H9 (cell line): ENCODE measurements at regions not wholly inside any gene's neighbourhood (a gene's known extent, or its start where the extent isn't known, plus 50 kb on each side); places are given as distances from the start of the nearest gene placed in this dataset.

ENCODE experiments used
- DNase-seq: peaks from one replicate; pipeline ENCODE4 v3.0.0-alpha.2; 2017
- H2AFZ ChIP-seq: one replicate; pipeline ENCODE4 v1.6.1; 2013; ENCODE audit warnings: mild to moderate bottlenecking, low read length, control low read depth, moderate library complexity
- H2AK5ac ChIP-seq: 2 replicates; pipeline ENCODE4 v1.6.1; 2013; ENCODE audit warnings: low read length, control low read depth, mixed read lengths; ENCODE audit not compliant: insufficient read length
- H2BK120ac ChIP-seq: one replicate; pipeline ENCODE4 v1.6.1; 2013; ENCODE audit warnings: low read depth, mild to moderate bottlenecking, low read length, control low read depth, inconsistent platforms; ENCODE audit not compliant: poor library complexity, severe bottlenecking
- H2BK12ac ChIP-seq: 2 replicates; pipeline ENCODE4 v1.6.1; 2013; ENCODE audit warnings: low read length, control low read depth, mixed read lengths, low read depth; ENCODE audit not compliant: insufficient read length
- H2BK15ac ChIP-seq: 2 replicates; pipeline ENCODE4 v1.6.1; 2013; ENCODE audit warnings: low read depth, low read length, control low read depth
- H2BK20ac ChIP-seq: one replicate; pipeline ENCODE4 v1.6.1; 2013; ENCODE audit warnings: low read depth, mild to moderate bottlenecking, low read length, control low read depth, inconsistent platforms; ENCODE audit not compliant: poor library complexity, severe bottlenecking
- H2BK5ac ChIP-seq: 2 replicates; pipeline ENCODE4 v1.6.1; 2013; ENCODE audit warnings: low read length, control low read depth, mixed read lengths; ENCODE audit not compliant: insufficient read length
- H3K14ac ChIP-seq: 2 replicates; pipeline ENCODE4 v1.6.1; 2013; ENCODE audit warnings: low read length, control low read depth; ENCODE audit not compliant: insufficient read depth
- H3K18ac ChIP-seq: 2 replicates; pipeline ENCODE4 v1.6.1; 2013; ENCODE audit warnings: low read depth, mild to moderate bottlenecking, mixed read lengths, low read length, control low read depth; ENCODE audit not compliant: insufficient read length
- H3K23ac ChIP-seq: 2 replicates; pipeline ENCODE4 v1.6.1; 2013; ENCODE audit warnings: low read length, control low read depth, mixed read lengths, low read depth; ENCODE audit not compliant: insufficient read length
- H3K23me2 ChIP-seq: 2 replicates; pipeline ENCODE4 v1.6.1; 2013; ENCODE audit warnings: low read depth, mild to moderate bottlenecking, mixed read lengths, low read length, control low read depth; ENCODE audit not compliant: insufficient read length, poor library complexity, severe bottlenecking
- H3K27ac ChIP-seq: 2 replicates; pipeline ENCODE4 v1.5.1; 2013; ENCODE audit warnings: low read length, control low read depth, mixed read lengths, low read depth; ENCODE audit not compliant: insufficient read length
- H3K27me3 ChIP-seq: 2 replicates; pipeline ENCODE4 v1.6.1; 2013; ENCODE audit warnings: low read length, control low read depth, inconsistent platforms; ENCODE audit not compliant: insufficient read depth
- H3K4ac ChIP-seq: 2 replicates; pipeline ENCODE4 v1.6.1; 2013; ENCODE audit warnings: low read depth, mild to moderate bottlenecking, control low read depth, inconsistent platforms, low read length, moderate library complexity
- H3K4me1 ChIP-seq: 2 replicates; pipeline ENCODE4 v1.6.1; 2013; ENCODE audit warnings: low read length, control low read depth, inconsistent platforms; ENCODE audit not compliant: insufficient read depth
- H3K4me2 ChIP-seq: 2 replicates; pipeline ENCODE4 v1.6.1; 2013; ENCODE audit warnings: low read length, control low read depth, mixed read lengths; ENCODE audit not compliant: insufficient read length, insufficient read depth
- H3K56ac ChIP-seq: 2 replicates; pipeline ENCODE4 v1.6.1; 2013; ENCODE audit warnings: low read depth, mild to moderate bottlenecking, mixed read lengths, low read length, control low read depth; ENCODE audit not compliant: insufficient read length
- H3K79me1 ChIP-seq: 2 replicates; pipeline ENCODE4 v1.6.1; 2013; ENCODE audit warnings: low read depth, mild to moderate bottlenecking, moderate library complexity, low read length, control low read depth, inconsistent platforms; ENCODE audit not compliant: insufficient read depth, poor library complexity, severe bottlenecking
- H3K79me2 ChIP-seq: 2 replicates; pipeline ENCODE4 v1.6.1; 2013; ENCODE audit warnings: low read length, control low read depth, inconsistent platforms; ENCODE audit not compliant: insufficient read depth
- H3K9ac ChIP-seq: 2 replicates; pipeline ENCODE4 v1.6.1; 2013; ENCODE audit warnings: low read length, control low read depth, mixed read lengths; ENCODE audit not compliant: insufficient read length; ENCODE audit errors: extremely low read depth
- H3K9me3 ChIP-seq: one replicate; pipeline ENCODE4 v1.6.1; 2013; ENCODE audit warnings: low read depth, low read length, inconsistent platforms; ENCODE audit not compliant: control insufficient read depth
- H3T11ph ChIP-seq: one replicate; pipeline ENCODE4 v1.6.1; 2013; ENCODE audit warnings: mild to moderate bottlenecking, low read length, control low read depth, inconsistent platforms
- H4K20me1 ChIP-seq: one replicate; pipeline ENCODE4 v1.6.1; 2013; ENCODE audit not compliant: control insufficient read depth, insufficient read length, insufficient read depth
- H4K5ac ChIP-seq: 2 replicates; pipeline ENCODE4 v1.6.1; 2013; ENCODE audit warnings: low read depth, mild to moderate bottlenecking, mixed read lengths, low read length, control low read depth; ENCODE audit not compliant: insufficient read length
- H4K8ac ChIP-seq: replicated peaks from 2 replicates; pipeline ENCODE4 v1.6.1; 2013; ENCODE audit warnings: low read length, control low read depth, mixed read lengths, low read depth; ENCODE audit not compliant: insufficient read length
- H4K91ac ChIP-seq: 2 replicates; pipeline ENCODE4 v1.6.1; 2013; ENCODE audit warnings: low read depth, mild to moderate bottlenecking, moderate library complexity, mixed read lengths, low read length, control low read depth; ENCODE audit not compliant: insufficient read length
- H3K27ac Mint-ChIP-seq, 3 experiments: 2 replicates in 2 of 3; 3 replicates in 1 of 3; pipeline ENCODE4 v1.8.0; 2020 to 2021; ENCODE audit warnings: mixed read lengths in 3 of 3, mild to moderate bottlenecking in 1 of 3, moderate library complexity in 1 of 3
- H3K27me3 Mint-ChIP-seq: 2 replicates; pipeline ENCODE4 v1.8.0; 2021; ENCODE audit warnings: low read depth, mild to moderate bottlenecking, moderate library complexity, mixed read lengths
- H3K36me3 Mint-ChIP-seq, 3 experiments: 2 replicates in 2 of 3; 3 replicates in 1 of 3; pipeline ENCODE4 v1.8.0; 2020 to 2021; ENCODE audit warnings: low read depth in 3 of 3, mixed read lengths in 3 of 3; ENCODE audit not compliant: insufficient read depth in 1 of 3
- H3K4me1 Mint-ChIP-seq, 2 experiments: 2 replicates each; pipeline ENCODE4 v1.8.0; 2020; ENCODE audit warnings: mixed read lengths in 2 of 2
- H3K4me3 Mint-ChIP-seq, 2 experiments: 2 replicates in 1 of 2; 3 replicates in 1 of 2; pipeline ENCODE4 v1.8.0; 2020 to 2021; ENCODE audit warnings: mild to moderate bottlenecking in 2 of 2, mixed read lengths in 2 of 2, moderate library complexity in 1 of 2
- H3K9me3 Mint-ChIP-seq, 2 experiments: 2 replicates in 1 of 2; 3 replicates in 1 of 2; pipeline ENCODE4 v1.8.0; 2020; ENCODE audit warnings: mild to moderate bottlenecking in 2 of 2, mixed read lengths in 2 of 2, moderate library complexity in 1 of 2
- TF ChIP-seq, protein P1 (sequence below): fragments of 200-600 bp; sonication (generic); conservative IDR thresholded peaks from 3 replicates; pipeline ENCODE4 v1.8.0; 2021; ENCODE audit warnings: antibody characterized with exemption, mild to moderate bottlenecking

DNA sequence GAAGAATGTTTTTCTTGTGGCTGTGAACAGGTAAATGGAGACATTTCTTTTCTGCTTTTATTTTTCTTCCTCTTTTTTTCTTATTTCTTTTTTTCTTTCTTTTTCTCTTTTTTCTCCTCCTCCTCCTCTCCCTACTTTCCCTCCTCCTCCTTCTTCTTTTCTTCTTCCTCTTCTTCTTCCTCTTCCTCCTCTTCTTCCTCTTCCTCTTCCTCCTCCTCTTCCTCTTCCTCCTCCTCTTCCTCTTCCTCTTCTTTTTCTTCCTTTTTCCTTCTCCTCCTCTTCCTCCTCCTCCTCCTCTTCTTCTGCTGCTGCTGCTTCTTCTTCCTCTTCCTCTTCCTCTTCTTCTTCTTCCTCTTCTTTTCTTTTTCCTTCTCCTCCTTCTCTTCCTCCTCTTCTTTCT is 65.3 kb upstream of the NTRK2 start:
- Histone ChIP-seq H3K56ac (no peak overlapping the region), H4K8ac (no peak overlapping the region), H2AFZ (no peak overlapping the region), H3K4me1 (no peaks in the 10 kb centered on the region), H3K23me2 (no peaks in the 10 kb centered on the region), H3T11ph (no peak overlapping the region), H2BK20ac (no peak overlapping the region), H3K9ac (no peak overlapping the region), H3K18ac (no peak overlapping the region), H4K5ac (no peak overlapping the region), H2AK5ac (no peak overlapping the region), H3K79me1 (no peaks in the 10 kb centered on the region), H3K23ac (no peak overlapping the region), H2BK12ac (no peak overlapping the region), H4K91ac (no peak overlapping the region), H3K27ac (no peak overlapping the region), H4K20me1 (no peaks in the 10 kb centered on the region), H3K27me3 (no peaks in the 10 kb centered on the region), H2BK120ac (no peak overlapping the region), H3K4me2 (no peak overlapping the region), H3K4ac (no peak overlapping the region), H3K14ac (no peak overlapping the region), H3K79me2 (no peaks in the 10 kb centered on the region), H2BK15ac (no peak overlapping the region), H2BK5ac (no peak overlapping the region), H3K9me3 (no peaks in the 10 kb centered on the region)
- H3K4me3 Mint-ChIP-seq: no peak overlapping the region
- no peaks in the 10 kb centered on the region for H3K4me1 Mint-ChIP-seq
- DNase-seq: no peak
- H3K36me3 Mint-ChIP-seq: 0 out of 7 replicates have a peak, but pooled peaks cover 0 to 3% (median 0%) of the 10 kb centered on the region in 3 experiments
- H3K27me3 Mint-ChIP-seq: peaks cover 2% of the 10 kb centered on the region
- TF ChIP-seq, protein P1, sequence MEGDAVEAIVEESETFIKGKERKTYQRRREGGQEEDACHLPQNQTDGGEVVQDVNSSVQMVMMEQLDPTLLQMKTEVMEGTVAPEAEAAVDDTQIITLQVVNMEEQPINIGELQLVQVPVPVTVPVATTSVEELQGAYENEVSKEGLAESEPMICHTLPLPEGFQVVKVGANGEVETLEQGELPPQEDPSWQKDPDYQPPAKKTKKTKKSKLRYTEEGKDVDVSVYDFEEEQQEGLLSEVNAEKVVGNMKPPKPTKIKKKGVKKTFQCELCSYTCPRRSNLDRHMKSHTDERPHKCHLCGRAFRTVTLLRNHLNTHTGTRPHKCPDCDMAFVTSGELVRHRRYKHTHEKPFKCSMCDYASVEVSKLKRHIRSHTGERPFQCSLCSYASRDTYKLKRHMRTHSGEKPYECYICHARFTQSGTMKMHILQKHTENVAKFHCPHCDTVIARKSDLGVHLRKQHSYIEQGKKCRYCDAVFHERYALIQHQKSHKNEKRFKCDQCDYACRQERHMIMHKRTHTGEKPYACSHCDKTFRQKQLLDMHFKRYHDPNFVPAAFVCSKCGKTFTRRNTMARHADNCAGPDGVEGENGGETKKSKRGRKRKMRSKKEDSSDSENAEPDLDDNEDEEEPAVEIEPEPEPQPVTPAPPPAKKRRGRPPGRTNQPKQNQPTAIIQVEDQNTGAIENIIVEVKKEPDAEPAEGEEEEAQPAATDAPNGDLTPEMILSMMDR: no peak
- H3K27ac Mint-ChIP-seq: no peak overlapping the region
- peaks cover 1 to 9% of the 10 kb centered on the region in 2 experiments; a peak in 3 of 5 replicates for H3K9me3 Mint-ChIP-seq
